SK-MEL-5 (cell line): ENCODE measurements at regions not wholly inside any gene's neighbourhood (a gene's known extent, or its start where the extent isn't known, plus 50 kb on each side); places are given as distances from the start of the nearest gene placed in this dataset.
"Not testable (repeated sequence)": the region's sequence is repeated elsewhere in the genome, so short reads cannot be mapped to it uniquely, and the experiment has no call there.

ENCODE experiments used
- DNase-seq: peaks from one replicate; pipeline ENCODE4 v3.0.0-alpha.2; 2016; ENCODE audit warnings: low read depth, low spot score
- in situ Hi-C: cut with HindIII; loops from 2 replicates; pipeline ENCODE4 v1.10.0; 2016; ENCODE audit warnings: low sequenced_read_pairs, high pct_unique_total_duplicates, low pct_unique_long_range_greater_than_20kb

- in situ Hi-C loops: no loop called here
Observed at GRCh38 chr2:4094743-4095142, 391.4 kb downstream of the DCDC2C start.

GRCh38 chr2:4096978-4097766, 393.8 kb downstream of the DCDC2C start:
- in situ Hi-C loops: no loop called here
- DNase-seq: no peak

More at GRCh38 chr2:4094743-4095142, 391.4 kb downstream of the DCDC2C start:
- DNase-seq: no peak

- in situ Hi-C loops: no loop called here
- no peak for DNase-seq
Observed at GRCh38 chr2:4098137-4098536, 394.8 kb downstream of the DCDC2C start.

- no peak for DNase-seq
- in situ Hi-C loops: no loop called here
Observed at GRCh38 chr2:4101936-4102335, 398.6 kb downstream of the DCDC2C start.

GRCh38 chr2:4107179-4107578, 403.8 kb downstream of the DCDC2C start:
- no peak for DNase-seq
- in situ Hi-C loops: no loop called here

- DNase-seq: no peak
- in situ Hi-C loops: no loop called here
Observed at GRCh38 chr2:4110273-4110672, 406.9 kb downstream of the DCDC2C start.

GRCh38 chr2:4115435-4115834, 412.1 kb downstream of the DCDC2C start:
- in situ Hi-C loops, DNase-seq: not testable (repeated sequence)

- in situ Hi-C loops: no loop called here
- no peak for DNase-seq
Observed at GRCh38 chr2:4122726-4123125, 419.4 kb downstream of the DCDC2C start.

- in situ Hi-C loops: no loop called here
- DNase-seq: no peak
Observed at GRCh38 chr2:4130651-4131050, 427.3 kb downstream of the DCDC2C start.

- in situ Hi-C loops: no loop called here
- no peak for DNase-seq
Observed at GRCh38 chr2:4134551-4135550, 431.5 kb downstream of the DCDC2C start.

- DNase-seq: no peak
- in situ Hi-C loops: no loop called here
Observed at GRCh38 chr2:4135765-4136164, 432.4 kb downstream of the DCDC2C start.

- no peak for DNase-seq
- in situ Hi-C loops: no loop called here
Observed at GRCh38 chr2:4139316-4139715, 435.9 kb downstream of the DCDC2C start.

- DNase-seq: no peak
- in situ Hi-C loops: no loop called here
Observed at GRCh38 chr2:4139731-4140130, 436.4 kb downstream of the DCDC2C start.

- no peak for DNase-seq
- in situ Hi-C loops: no loop called here
Observed at GRCh38 chr2:4140281-4140970, 437.1 kb downstream of the DCDC2C start.

- no peak for DNase-seq
- in situ Hi-C loops: no loop called here
Observed at GRCh38 chr2:4144731-4145130, 441.4 kb downstream of the DCDC2C start.

- in situ Hi-C loops: no loop called here
Observed at GRCh38 chr2:4151521-4151920, 448.1 kb downstream of the DCDC2C start.

GRCh38 chr2:4152051-4152450, 448.7 kb downstream of the DCDC2C start:
- in situ Hi-C loops: no loop called here
- no peak for DNase-seq

More at GRCh38 chr2:4151521-4151920, 448.1 kb downstream of the DCDC2C start:
- no peak for DNase-seq

GRCh38 chr2:4168834-4169233, 465.5 kb downstream of the DCDC2C start:
- in situ Hi-C loops: no loop called here
- DNase-seq: no peak
